PC-3 (cell line): ENCODE measurements at regions not wholly inside any gene's neighbourhood (a gene's known extent, or its start where the extent isn't known, plus 50 kb on each side); places are given as distances from the start of the nearest gene placed in this dataset.

Experiments used
- ATAC-seq: fragments of 200-7000 bp; cut with Tn5 transposase; 2 replicates; pipeline ENCODE4 v1.9.1; 2020; ENCODE audit warnings: mild to moderate bottlenecking, moderate library complexity
- BruUV-seq: library from RNA; stranded (reverse); fragments of 400-500 nt; replicated peaks from 2 replicates; lab custom pipeline; 2021; lab: Mats Ljungman, UMichigan
- CTCF ChIA-PET: fragments of 300-600 bp; sonication (Branson Sonifier 250); formaldehyde crosslinking; loops from one replicate; lab custom pipeline; 2022; ENCODE audit warnings: antibody characterized with exemption; lab: Charles Lee
- POLR2A ChIA-PET: fragments of 300-600 bp; sonication (Branson Sonifier 250); formaldehyde crosslinking; loops from one replicate; lab custom pipeline; 2022; ENCODE audit warnings: antibody characterized with exemption; ENCODE audit not compliant: unreplicated experiment; lab: Charles Lee
- DNase-seq: peaks from one replicate; pipeline ENCODE4 v3.0.0-alpha.2; 2015
- H2AFZ ChIP-seq: fragments of 300-600 bp; sonication (generic); 2 replicates; pipeline ENCODE4 v1.6.0; 2016; ENCODE audit warnings: antibody characterized with exemption, low read length
- H3F3A ChIP-seq: fragments of 300-600 bp; sonication (generic); one replicate; pipeline ENCODE4 v1.6.0; 2017; ENCODE audit warnings: antibody characterized with exemption, low read length, control low read depth, mild to moderate bottlenecking; ENCODE audit not compliant: unreplicated experiment
- H3K27ac ChIP-seq: fragments of 300-600 bp; sonication (generic); 2 replicates; pipeline ENCODE4 v1.5.1; 2016; ENCODE audit warnings: mild to moderate bottlenecking, low read length
- H3K27me3 ChIP-seq: fragments of 300-600 bp; sonication (generic); 2 replicates; pipeline ENCODE4 v1.6.1; 2016; ENCODE audit warnings: low read length, mixed read lengths
- H3K36me3 ChIP-seq: fragments of 300-600 bp; sonication (generic); 2 replicates; pipeline ENCODE4 v1.6.1; 2016; ENCODE audit warnings: low read depth, mixed run types, low read length, mixed read lengths
- H3K4me1 ChIP-seq: fragments of 300-600 bp; sonication (generic); 2 replicates; pipeline ENCODE4 v1.5.1; 2016; ENCODE audit warnings: low read length; ENCODE audit not compliant: insufficient read depth
- H3K4me2 ChIP-seq: fragments of 300-600 bp; sonication (generic); 2 replicates; pipeline ENCODE4 v1.6.0; 2016; ENCODE audit warnings: low read length
- H3K4me3 ChIP-seq: fragments of 300-600 bp; sonication (generic); 2 replicates; pipeline ENCODE4 v1.5.1; 2016; ENCODE audit warnings: mild to moderate bottlenecking, low read length, mixed read lengths
- H3K79me2 ChIP-seq: fragments of 300-600 bp; sonication (generic); 2 replicates; pipeline ENCODE4 v1.6.1; 2017; ENCODE audit warnings: low read length, mixed read lengths
- H3K9ac ChIP-seq: fragments of 300-600 bp; sonication (generic); 2 replicates; pipeline ENCODE4 v1.6.0; 2016; ENCODE audit warnings: mild to moderate bottlenecking, low read length
- H3K9me2 ChIP-seq: fragments of 300-600 bp; sonication (generic); replicated peaks from 2 replicates; pipeline ENCODE4 v1.6.1; 2016; ENCODE audit warnings: mixed run types, low read length, mixed read lengths
- H3K9me3 ChIP-seq: fragments of 300-600 bp; sonication (generic); 2 replicates; pipeline ENCODE4 v1.6.1; 2016; ENCODE audit warnings: low read length, mixed read lengths
- H4K20me1 ChIP-seq: fragments of 300-600 bp; sonication (generic); 2 replicates; pipeline ENCODE4 v1.6.1; 2016; ENCODE audit warnings: low read length, mixed read lengths
- EZH2 ChIP-seq: fragments of 300-600 bp; sonication (generic); IDR thresholded peaks from one replicate; pipeline ENCODE4 v1.6.1; 2017; ENCODE audit warnings: antibody characterized with exemption, mild to moderate bottlenecking, low read length; ENCODE audit not compliant: unreplicated experiment
- EZH2phosphoT487 ChIP-seq: fragments of 300-600 bp; sonication (generic); IDR thresholded peaks from 2 replicates; pipeline ENCODE4 v1.6.1; 2018; ENCODE audit warnings: mild to moderate bottlenecking, antibody characterized with exemption, low read length, borderline replicate concordance
- intact Hi-C: fragments of 100-400 bp; cut with micrococcal nuclease; formaldehyde crosslinking; loops from 2 replicates; pipeline ENCODE4 v1.9.0; 2023
- TF ChIP-seq, protein P1 (sequence below): fragments of 300-600 bp; sonication (generic); conservative IDR thresholded peaks from 2 replicates; pipeline ENCODE4 v1.5.1; 2017; ENCODE audit warnings: antibody characterized with exemption, low read depth, mild to moderate bottlenecking, low read length

DNA sequence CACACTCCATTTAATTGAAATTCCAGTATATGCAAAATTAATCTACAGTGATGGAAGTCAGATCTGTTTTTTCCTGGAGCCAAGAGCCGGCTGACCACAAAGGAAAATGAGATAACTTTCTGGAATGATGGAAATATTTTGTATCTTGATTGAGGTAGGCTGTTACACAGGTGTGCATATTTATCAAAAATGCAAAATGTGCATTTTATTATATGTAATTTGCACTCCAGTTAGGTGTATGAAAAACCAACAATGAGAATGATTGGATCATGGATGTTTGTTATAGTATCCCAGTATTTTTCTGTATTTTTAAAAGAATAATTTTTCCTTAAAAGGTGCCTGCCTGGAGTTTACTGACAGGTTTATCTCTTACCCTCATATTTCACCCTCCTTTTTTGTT, 242.0 kb upstream of the JAG1 start:
- intact Hi-C loops: no loop called here
- ChIA-PET CTCF (no interaction called here), POLR2A (no interaction called here)
- Histone ChIP-seq H3K4me3 (no peak overlapping the region), H3K9ac (no peak overlapping the region), H4K20me1 (no peaks in the 10 kb centered on the region), H3K36me3 (no peaks in the 10 kb centered on the region), H3K9me3 (no peaks in the 10 kb centered on the region), H2AFZ (no peak overlapping the region), H3K79me2 (no peaks in the 10 kb centered on the region), H3K27me3 (no peaks in the 10 kb centered on the region), H3F3A (no peaks in the 10 kb centered on the region), H3K4me1 (peaks cover 19% of the 10 kb centered on the region), H3K9me2 (no peaks in the 10 kb centered on the region), H3K27ac (no peak overlapping the region), H3K4me2 (no peak overlapping the region)
- ATAC-seq (no peak), DNase-seq (no peak)
- TF ChIP-seq, protein P1, sequence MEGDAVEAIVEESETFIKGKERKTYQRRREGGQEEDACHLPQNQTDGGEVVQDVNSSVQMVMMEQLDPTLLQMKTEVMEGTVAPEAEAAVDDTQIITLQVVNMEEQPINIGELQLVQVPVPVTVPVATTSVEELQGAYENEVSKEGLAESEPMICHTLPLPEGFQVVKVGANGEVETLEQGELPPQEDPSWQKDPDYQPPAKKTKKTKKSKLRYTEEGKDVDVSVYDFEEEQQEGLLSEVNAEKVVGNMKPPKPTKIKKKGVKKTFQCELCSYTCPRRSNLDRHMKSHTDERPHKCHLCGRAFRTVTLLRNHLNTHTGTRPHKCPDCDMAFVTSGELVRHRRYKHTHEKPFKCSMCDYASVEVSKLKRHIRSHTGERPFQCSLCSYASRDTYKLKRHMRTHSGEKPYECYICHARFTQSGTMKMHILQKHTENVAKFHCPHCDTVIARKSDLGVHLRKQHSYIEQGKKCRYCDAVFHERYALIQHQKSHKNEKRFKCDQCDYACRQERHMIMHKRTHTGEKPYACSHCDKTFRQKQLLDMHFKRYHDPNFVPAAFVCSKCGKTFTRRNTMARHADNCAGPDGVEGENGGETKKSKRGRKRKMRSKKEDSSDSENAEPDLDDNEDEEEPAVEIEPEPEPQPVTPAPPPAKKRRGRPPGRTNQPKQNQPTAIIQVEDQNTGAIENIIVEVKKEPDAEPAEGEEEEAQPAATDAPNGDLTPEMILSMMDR: no peak
- TF ChIP-seq EZH2phosphoT487 (no peak), EZH2 (no peak)
- no TSS peak for BruUV-seq

DNA sequence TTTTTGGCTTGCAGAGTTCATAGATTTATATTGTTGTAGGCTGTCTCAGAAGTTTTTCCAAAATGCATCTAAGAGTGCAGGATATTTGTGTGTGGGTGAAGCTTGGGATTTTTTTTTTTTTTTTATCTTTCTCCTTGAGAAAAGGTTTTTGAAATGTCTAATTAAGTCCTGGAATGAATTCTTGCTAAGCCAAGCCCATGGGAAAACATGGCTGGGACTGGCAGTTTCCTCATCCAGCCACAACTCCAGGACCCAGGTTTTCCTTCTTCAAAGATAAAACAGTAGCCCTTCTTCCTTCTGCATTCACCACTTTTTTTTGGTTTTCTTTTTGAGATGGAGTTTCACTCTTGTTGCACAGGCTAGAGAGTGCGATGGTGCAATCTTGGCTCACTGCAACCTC, 242.5 kb upstream of the JAG1 start:
- TF ChIP-seq EZH2: no peak
- TF ChIP-seq, protein P1: no peak
- no peak for TF ChIP-seq EZH2phosphoT487
- Histone ChIP-seq H3K4me2 (no peak overlapping the region), H3K9me2 (no peaks in the 10 kb centered on the region), H3K4me3 (no peak overlapping the region), H3K79me2 (no peaks in the 10 kb centered on the region), H3K9me3 (no peaks in the 10 kb centered on the region), H3K27ac (no peak overlapping the region), H3K27me3 (no peaks in the 10 kb centered on the region), H3K4me1 (peaks cover 19% of the 10 kb centered on the region), H2AFZ (no peak overlapping the region), H4K20me1 (no peaks in the 10 kb centered on the region), H3F3A (no peaks in the 10 kb centered on the region), H3K36me3 (no peaks in the 10 kb centered on the region), H3K9ac (no peak overlapping the region)
- ATAC-seq (no peak), DNase-seq (no peak)
- BruUV-seq: no TSS peak
- intact Hi-C loops: no loop called here
- ChIA-PET POLR2A (no interaction called here), CTCF (no interaction called here)

DNA sequence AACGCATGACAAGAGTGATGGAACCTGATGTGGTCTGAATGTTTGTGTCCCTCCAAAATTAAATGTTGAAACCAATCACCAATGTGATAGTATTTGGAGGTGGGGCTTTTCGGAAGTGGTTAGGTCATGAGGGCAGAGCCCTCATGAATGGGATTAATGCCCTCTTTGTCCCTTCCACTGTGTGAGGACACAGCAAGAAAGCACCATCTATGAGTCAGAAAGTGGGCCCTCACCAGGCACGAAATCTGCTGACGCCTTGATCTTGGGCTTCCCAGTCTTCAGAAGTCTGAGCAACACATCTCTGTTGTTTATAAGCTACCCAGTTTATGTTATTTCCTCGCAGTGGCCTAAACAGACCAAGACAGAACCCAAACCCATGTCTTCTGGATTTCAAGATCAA, 244.0 kb upstream of the JAG1 start:
- intact Hi-C loops: no loop called here
- no peak for ATAC-seq
- Histone ChIP-seq H3K4me3 (no peak overlapping the region), H2AFZ (no peak overlapping the region), H3F3A (no peaks in the 10 kb centered on the region), H4K20me1 (no peaks in the 10 kb centered on the region), H3K9me2 (no peaks in the 10 kb centered on the region), H3K27ac (no peak overlapping the region), H3K36me3 (no peaks in the 10 kb centered on the region), H3K27me3 (no peaks in the 10 kb centered on the region), H3K9ac (no peak overlapping the region), H3K4me1 (peaks cover 32% of the 10 kb centered on the region), H3K9me3 (no peaks in the 10 kb centered on the region), H3K4me2 (no peak overlapping the region), H3K79me2 (no peaks in the 10 kb centered on the region)
- ChIA-PET POLR2A (no interaction called here), CTCF (no interaction called here)
- DNase-seq: no peak
- no TSS peak for BruUV-seq
- TF ChIP-seq EZH2phosphoT487 (no peak), EZH2 (no peak)
- TF ChIP-seq, protein P1: no peak
